HG03103 (cell line): ENCODE measurements at regions not wholly inside any gene's neighbourhood (a gene's known extent, or its start where the extent isn't known, plus 50 kb on each side); places are given as distances from the start of the nearest gene placed in this dataset.

ENCODE experiments used
- ATAC-seq: cut with Tn5 transposase; IDR thresholded peaks from one replicate; pipeline ENCODE4 v1.9.1; 2021; ENCODE audit warnings: low read depth; ENCODE audit not compliant: unreplicated experiment

DNA sequence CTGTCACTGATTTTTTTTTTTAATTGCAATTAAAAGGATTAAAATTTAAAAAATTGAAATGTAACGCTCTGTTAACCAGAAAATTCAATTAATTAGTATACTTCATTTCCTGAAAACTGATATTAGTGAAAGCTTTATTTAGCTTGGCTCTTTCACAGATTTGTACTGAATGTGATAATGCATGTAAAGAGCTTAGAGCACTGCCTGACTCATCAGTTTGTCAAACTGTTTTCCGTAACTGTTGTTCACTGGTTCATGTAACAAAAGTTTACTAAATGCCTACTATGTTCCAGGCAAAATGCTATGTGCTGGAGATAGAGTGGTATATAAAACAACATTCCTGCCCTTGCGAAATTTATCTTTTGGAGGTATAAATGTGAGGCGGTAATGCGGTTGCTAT is 471.7 kb downstream of the SH2D1A start:
- ATAC-seq: no peak

DNA sequence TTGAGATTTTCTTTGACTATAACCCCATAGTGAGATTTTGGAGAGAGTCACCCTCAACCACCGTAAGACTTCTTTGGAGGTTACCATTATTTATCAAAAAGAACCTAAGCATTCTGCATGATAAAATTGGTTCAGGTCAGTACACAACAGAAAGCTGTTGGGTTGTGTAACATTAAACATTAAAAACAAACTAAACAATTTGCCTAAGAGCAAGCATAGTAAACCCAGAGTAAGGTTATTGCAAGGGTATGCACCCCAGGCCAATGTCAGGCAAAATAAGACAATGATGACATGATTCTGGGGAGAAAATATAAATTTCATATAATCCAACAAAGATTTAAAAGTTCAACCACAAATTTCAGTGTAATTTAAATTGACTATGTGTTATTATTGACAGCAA is 472.4 kb downstream of the SH2D1A start:
- ATAC-seq: no peak

DNA sequence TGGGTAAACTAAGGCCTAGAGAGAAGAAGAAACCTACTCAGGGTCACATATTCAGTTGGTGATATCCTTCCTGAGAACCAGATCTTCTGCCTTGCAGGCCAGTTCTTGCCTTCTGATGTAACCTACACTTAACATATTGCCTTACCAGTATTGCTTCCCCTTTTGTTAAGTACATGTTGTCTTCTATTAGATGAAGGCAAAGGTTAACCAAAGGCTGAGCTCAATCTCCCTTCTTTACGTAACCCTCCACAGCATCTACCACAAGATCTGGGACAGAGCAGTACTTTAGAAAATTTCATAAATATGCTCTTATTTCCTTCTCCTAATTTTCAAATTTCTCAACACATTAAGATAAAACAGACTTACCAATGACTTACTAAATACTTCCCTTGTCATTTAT is 474.4 kb downstream of the SH2D1A start:
- ATAC-seq: no peak

DNA sequence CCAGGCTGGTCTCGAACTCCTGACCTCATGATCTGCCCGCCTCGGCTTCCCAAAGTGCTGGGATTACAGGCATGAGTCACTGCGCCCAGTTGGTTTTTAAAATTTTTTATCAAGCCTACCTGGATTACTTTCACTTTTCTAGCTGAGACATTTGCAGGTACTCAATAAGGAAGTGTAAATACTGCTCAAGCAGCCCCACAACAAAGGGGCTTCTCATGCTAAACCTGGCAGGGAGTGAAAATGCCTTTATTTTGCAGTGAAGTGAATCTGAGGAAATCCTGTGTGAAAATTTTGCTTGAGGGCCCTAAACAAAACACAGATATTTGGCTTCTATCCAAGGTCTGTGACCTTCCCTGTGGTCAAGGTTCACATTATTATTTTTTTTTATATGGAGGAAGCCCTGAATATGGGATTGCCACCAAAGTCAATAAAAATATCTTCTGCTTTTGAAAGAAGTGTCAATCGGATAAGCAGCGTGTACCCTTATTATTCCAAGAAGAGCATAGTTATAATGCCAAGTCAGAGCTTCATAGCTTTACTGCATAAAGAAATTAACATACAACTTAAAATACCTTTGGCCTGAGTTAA is 481.0 kb downstream of the SH2D1A start:
- ATAC-seq: no peak

DNA sequence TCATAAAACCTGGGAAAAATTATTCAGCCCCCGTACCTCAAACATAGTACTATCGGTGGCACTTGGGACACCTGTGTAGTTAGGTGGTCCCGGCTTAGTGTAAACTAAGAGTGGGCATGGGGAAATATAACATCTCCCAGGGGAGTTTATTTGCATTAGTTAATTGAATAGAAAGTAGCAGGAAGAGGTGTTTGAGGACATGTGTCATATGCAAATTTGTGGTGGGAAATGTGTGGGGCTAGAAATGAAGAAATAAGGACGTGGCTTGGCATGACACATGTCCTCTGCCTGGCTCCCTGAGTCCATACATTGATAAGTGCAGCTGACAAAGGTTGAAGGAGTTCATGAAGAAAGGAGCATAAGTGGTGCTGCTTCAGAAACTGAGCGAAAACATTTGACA is 483.6 kb downstream of the SH2D1A start:
- ATAC-seq: no peak

DNA sequence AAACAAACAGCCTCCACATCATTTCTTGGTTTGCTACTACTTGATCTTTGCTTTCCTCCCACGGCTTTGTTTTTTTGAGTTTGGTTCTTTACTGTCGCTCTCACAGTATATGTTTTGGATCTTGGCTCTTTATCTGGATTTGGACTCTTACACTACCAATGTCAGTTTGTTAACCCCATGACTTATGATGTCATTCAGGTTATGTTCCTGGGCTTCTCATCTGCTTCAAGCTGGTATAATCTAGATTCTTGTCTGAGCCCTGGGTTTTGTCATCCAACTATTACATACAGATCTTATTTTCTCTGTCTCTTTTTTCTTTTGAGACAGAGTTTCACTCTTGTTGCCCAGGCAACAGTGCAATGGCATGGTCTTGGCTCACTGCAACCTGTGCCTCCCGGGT is 482.9 kb upstream of the TEX13C start:
- ATAC-seq: no peak

DNA sequence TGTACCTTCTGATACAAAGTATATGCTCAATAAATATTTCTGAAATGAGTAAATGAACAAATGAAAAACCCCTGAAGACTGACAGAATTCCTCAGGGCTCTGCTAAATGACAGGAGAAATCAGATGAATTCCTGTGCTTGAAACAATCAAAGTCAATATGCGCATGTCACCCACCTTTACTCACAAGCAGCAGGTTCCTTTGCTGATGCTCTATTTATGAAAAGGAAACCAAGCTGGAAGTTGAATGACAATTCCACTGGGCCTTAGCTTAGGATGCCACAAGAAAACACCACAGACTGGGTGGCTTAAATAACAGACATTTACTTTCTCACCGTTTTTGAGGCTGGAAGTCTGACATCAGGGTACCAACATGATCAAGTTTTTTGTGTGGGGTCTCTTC is 477.5 kb upstream of the TEX13C start:
- ATAC-seq: no peak

DNA sequence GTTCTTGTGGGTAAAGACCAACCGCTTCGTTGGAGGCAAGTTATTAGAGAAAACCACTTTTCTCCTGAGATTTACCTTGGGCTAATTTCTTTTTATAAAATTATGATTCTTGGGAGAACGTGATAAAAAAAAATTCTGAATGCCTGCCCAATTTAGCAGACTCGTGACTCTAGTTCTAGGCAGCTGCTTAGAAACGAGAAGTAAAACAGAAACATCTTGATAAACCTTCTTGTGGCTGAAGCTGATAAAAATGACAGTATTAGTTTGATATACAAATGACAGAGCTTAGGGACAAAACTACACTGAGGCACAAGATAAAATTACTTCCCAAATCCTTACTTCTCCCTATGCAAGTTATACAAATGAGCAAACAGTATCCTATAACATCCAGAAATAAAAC is 458.9 kb upstream of the TEX13C start:
- no peak for ATAC-seq

DNA sequence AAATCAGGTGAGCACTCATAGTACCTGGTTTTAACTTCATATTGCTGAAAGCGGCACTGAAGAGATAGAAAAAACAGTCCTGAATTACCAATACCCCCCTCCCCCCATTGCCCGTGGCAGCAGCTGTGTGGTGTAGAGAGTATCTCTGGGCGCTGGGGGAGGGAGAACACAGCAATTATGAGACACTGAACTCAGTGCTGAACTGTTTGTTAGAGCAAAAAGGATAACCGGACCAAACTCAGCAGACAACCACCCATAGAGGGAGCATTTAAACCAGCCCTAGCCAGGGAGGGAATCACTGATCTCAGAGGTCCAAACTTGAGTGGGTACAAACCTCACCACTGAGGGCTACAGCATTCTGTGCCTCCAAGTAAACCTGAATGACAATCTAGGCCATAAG is 457.4 kb upstream of the TEX13C start:
- no peak for ATAC-seq

DNA sequence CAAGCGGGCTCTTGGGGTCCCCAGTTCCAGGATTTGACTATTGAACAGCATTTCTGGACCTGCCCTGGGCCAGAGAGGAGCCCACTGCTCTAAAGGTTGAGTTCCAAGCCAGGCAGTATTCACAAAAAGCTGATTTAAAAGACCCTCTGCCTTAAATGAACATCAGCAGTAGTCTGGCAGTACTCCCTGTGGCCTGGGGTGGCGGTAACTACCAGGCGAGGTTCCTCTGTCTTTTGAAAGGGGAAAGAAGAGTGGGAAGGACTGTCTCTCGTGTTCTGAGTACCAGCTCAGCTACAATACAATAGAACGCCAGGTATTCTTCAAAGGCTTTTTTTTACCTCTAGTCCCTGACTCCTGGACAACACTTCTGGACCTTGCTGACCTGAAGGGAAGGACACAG is 456.4 kb upstream of the TEX13C start:
- no peak for ATAC-seq

DNA sequence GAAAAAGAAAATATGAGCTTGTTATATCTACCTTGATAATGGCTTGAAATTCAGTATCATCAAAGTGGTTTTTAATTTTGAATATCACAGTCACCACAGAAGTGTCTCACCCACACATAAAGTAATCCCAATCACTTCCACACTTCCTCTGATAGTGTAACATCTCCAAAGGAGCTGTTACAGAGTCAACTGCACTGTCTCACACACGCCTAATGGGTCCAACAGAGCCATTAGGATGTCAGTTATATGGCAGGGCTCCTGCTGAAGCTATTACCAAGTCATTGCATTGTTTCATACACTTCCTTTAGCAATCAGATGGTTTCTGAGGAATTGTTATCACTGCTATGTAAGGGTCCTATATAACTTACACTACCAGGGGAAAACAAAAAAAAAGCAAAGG is 432.1 kb upstream of the TEX13C start:
- no peak for ATAC-seq

DNA sequence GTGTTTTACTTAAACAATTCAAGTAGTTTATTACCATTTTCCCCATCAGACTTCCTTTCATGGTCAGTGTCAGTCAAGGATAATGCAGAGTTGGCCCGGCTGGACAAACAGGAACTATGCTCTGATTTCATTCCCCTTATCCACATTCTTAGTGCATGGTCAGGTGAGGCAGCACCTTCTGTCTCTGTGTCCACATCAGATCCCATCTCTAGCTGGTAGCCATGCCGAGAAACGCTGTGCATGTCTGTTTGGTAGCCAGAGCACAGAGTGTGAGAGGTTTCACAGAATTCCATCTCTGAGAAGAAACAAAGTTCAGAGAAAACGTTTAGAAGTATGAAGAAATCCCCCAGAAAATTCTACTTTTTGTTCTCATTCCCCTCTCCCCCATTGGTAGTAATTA is 423.7 kb upstream of the TEX13C start:
- ATAC-seq: no peak

DNA sequence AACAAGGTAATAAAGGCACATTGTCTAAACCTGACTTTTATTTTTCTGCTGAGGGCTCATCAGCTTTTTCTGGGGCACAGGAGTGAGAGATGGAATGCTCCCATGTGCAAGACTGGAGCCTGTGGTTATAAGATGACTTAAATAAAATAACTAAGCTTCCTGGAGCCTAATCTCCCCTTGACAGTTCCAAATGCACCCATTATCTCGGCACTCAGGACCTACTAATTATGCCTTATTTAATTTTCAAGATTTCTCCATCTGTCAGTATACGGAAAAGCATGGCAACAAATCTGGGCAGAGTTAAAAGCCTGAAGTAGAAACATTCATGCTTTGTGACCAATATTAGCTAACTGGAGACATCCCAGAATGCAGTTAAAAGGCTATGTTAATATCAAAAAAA is 416.7 kb upstream of the TEX13C start:
- no peak for ATAC-seq

DNA sequence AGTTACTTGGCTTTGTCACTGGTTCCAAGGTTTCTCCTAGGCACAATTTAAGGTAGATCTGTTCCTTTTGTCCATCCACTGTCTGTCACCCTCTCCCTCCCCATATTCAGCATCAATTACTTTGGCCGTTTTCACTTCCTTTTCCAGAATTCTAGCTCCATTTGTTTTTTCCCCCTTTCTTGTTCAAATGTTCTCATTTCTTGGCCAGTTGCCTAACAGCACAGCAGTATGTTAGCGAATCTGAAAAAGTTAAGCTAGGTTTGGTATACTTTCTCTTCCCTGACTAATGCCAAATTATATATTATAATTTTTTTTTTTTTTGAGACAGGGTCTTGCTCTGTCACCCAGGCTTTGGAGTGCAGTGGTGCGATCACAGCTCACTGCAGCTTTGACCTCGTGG is 409.1 kb upstream of the TEX13C start:
- ATAC-seq: no peak

DNA sequence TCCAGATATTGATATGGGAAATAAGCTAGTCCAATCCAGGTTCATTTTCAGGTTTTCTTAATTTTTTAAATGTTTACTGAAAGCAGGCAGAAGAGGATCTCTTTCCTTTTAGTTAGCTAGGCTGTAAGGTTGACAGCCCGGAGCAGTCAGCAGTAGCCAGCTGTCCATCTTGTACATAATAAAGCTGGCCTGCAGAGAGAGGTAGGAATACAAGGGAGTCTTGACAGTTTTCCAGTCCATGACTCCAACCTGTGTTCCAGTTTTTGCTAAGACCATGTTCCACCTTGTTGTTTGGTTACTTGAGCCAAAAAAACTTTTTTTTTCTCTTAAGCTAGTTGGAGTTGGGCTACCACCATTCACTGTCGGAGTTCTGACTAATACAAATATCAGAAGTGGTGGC is 402.7 kb upstream of the TEX13C start:
- no peak for ATAC-seq

DNA sequence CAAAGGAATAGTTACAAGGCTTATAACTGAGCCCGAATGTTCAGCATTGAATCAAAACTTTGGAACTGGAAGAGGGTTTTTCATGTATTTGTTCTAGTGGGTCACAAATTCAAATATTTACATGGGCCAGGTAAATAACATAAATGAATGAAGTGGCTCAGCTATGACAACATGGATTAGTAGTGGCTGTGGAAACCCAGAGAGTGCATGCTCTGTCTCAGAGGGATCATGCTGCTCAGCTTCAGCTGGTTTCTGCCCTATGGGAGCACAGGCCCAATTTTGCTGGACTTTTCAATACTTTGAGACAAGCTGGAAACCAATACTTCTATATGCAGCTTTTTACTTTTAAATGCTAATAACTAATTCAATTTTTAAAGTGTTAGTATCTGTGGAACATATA is 394.0 kb upstream of the TEX13C start:
- ATAC-seq: no peak

DNA sequence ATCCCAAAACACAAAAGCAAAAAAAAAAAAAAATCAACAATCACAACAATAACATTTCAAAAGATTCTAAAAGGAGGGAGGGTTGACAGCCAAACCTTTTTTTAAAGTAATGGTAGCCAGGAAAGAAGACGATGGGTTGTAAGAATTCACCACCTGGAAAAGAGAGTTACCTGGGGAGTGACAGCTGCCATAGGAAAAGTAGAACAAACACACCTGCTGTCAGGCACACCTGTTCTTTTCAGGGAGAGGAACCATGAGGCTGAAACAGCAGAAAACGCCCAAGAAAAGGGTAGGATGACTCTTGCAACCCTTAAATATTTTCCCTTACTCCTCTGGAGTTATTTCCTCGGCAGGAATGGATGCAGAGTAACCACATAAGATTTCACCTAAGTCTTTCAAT is 388.4 kb upstream of the TEX13C start:
- no peak for ATAC-seq

DNA sequence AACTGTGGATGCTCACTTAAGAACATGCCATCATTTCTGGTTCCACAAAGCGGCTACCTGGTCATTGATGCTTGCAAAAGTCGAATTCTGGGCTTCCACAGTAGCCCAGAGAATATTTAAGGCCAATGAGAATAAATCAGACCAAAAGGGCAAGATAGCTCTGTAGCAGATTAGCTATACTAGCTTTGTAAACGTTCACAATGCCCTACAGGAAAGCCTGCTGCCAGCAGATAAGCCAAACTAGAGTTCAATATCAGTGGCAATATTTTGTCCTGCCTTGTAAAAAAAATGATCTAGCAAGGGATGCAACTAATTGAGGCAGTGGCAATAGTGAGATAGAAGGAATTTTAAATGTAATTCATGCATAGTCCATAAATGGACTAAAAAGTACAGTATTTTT is 387.7 kb upstream of the TEX13C start:
- no peak for ATAC-seq

DNA sequence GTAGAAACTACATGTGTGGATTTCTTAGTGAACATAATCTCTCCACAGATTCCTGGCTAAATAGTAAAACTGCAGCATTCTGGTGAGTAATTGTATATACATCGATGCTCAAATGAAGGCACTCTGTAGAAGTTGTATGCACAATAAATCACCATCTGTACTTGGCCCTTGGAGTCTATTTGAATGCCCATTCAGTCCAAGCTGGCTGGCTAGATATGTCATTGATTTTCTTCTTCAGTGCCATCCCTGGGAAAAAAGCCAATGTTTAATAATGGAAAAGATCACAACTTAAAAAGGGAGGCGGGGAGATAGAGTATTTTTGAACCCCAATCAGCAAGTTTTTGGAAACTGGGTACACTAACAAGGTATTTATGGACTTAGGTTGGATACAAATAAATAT is 381.0 kb upstream of the TEX13C start:
- no peak for ATAC-seq

DNA sequence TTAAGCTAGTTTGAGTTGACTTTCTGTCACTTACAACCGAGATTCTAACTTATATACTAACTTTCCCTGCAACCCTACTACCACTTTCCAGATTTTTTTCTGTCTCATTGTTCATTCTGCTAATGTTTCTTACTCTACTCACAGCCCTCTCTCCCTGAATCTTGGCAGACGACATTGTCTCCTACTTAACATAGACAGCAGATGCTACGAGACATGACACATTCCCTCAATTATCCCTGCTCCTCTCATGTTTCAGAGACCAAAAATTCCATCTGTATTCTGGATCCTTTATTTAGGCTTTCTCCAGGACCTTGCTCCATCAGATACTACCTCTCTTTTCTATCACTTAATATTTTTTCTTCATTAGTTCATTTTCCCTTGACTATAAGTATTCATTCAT is 379.1 kb upstream of the TEX13C start:
- no peak for ATAC-seq

DNA sequence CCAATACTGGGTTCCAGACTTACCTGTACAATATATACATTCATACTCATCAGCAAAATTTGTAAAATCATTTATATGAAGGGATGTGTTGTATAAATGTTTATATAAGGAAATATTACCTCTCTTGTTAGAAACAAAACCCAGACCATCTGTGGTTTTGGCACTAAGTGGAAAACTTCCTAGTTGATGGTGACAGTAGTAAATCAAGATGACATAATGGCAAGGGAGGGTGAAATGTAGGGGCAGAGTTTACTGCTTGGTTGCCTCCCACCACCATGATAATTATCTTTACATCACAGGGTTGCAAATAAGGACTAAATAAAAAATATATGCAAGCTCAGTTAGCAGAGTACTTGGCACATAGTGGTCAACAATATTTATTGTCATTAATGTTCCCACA is 365.3 kb upstream of the TEX13C start:
- ATAC-seq: no peak

DNA sequence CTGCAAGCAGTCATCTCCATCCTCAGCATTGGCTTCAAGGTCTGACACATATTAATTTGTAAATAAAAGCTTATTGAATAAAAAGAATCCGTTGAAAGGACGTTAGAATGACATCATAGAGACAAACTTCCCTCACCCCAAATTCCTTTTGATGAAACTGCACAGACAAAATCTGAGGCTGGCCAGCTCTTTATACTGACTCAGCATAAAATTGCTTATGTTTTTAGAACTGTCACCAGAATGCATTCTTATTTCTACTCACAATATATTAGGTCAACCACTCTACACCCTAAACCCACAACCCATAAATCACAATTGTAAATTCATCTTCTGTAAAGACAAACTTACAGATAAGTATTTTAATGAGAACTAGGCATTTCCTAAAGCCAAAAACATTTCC is 359.2 kb upstream of the TEX13C start:
- ATAC-seq: no peak

DNA sequence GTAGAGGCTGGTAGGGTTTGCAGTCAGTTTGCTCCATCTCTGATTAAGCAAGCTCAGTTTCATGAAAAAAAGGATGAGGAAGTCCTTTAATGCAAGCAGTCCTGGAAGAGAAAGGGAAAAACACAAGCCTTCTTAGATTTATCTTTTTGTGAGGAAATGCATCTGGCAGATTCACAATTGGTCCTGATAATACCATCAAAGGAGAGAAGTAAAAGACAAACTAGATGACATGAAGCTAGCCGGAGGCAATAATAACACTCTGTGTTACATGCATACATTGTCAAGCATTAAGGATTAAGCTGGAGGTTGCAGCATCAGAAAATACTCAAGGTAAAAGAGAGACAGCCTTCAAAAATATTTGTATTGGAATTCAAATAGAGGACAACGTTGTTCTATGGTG is 356.0 kb upstream of the TEX13C start, which contains the start of gene TENM1:
Gene TENM1, minus strand, starts transcription at position 101 of the 400 bp plus-strand sequence.
- ATAC-seq: no peak
